ENCODE measurements at regions not wholly inside any gene's neighbourhood (a gene's known extent, or its start where the extent isn't known, plus 50 kb on each side); places are given as distances from the start of the nearest gene placed in this dataset.
"Not testable (repeated sequence)": the region's sequence is repeated elsewhere in the genome, so short reads cannot be mapped to it uniquely, and the experiment has no call there.

GRCh38 chr1:30153743-30154449 is 569.5 kb downstream of the MATN1 start:
- no peak for DNase-seq (ENCODE audit: low spot score)

GRCh38 chr1:30151826-30152225 is 571.6 kb downstream of the MATN1 start:
- no peak for DNase-seq (ENCODE audit: low spot score)

GRCh38 chr1:30151119-30151518 is 572.3 kb downstream of the MATN1 start:
- no peak for DNase-seq (ENCODE audit: low spot score)

GRCh38 chr1:30149226-30149625 is 574.2 kb downstream of the MATN1 start:
- no peak for DNase-seq (ENCODE audit: low spot score)

- DNase-seq (ENCODE audit: low spot score): no peak
These were observed 574.7 kb downstream of the MATN1 start for GRCh38 chr1:30148676-30149075.

GRCh38 chr1:30147188-30147587 is 576.2 kb downstream of the MATN1 start:
- no peak for DNase-seq (ENCODE audit: low spot score)

GRCh38 chr1:30146448-30146847 is 576.9 kb downstream of the MATN1 start:
- no peak for DNase-seq (ENCODE audit: low spot score)

GRCh38 chr1:30145723-30146303 is 577.6 kb downstream of the MATN1 start:
- DNase-seq (ENCODE audit: low spot score): no peak

- no peak for DNase-seq (ENCODE audit: low spot score)
These were observed 578.6 kb downstream of the MATN1 start for GRCh38 chr1:30144831-30145230.

- DNase-seq (ENCODE audit: low spot score): no peak
These were observed 579.9 kb downstream of the MATN1 start for GRCh38 chr1:30143517-30143916.

GRCh38 chr1:30140566-30140965 is 582.8 kb downstream of the MATN1 start:
- DNase-seq (ENCODE audit: low spot score): no peak

GRCh38 chr1:30138891-30139290 is 584.5 kb downstream of the MATN1 start:
- DNase-seq (ENCODE audit: low spot score): no peak

GRCh38 chr1:30137001-30137400 is 586.4 kb downstream of the MATN1 start:
- DNase-seq (ENCODE audit: low spot score): no peak

GRCh38 chr1:30135698-30136097 is 587.7 kb downstream of the MATN1 start:
- DNase-seq (ENCODE audit: low spot score): no peak

- DNase-seq (ENCODE audit: low spot score): no peak
These were observed 588.7 kb downstream of the MATN1 start for GRCh38 chr1:30134466-30135217.

GRCh38 chr1:30133414-30134055 is 589.9 kb downstream of the MATN1 start:
- DNase-seq (ENCODE audit: low spot score): no peak

- DNase-seq (ENCODE audit: low spot score): no peak
These were observed 590.6 kb downstream of the MATN1 start for GRCh38 chr1:30132602-30133286.

- not testable (repeated sequence) for DNase-seq (ENCODE audit: low spot score)
These were observed 592.8 kb downstream of the MATN1 start for GRCh38 chr1:30130566-30130965.

- DNase-seq (ENCODE audit: low spot score): no peak
These were observed 593.3 kb downstream of the MATN1 start for GRCh38 chr1:30130099-30130498.

- no peak for DNase-seq (ENCODE audit: low spot score)
These were observed 593.8 kb downstream of the MATN1 start for GRCh38 chr1:30129421-30130055.

GRCh38 chr1:30129001-30129408 is 594.4 kb downstream of the MATN1 start:
- DNase-seq (ENCODE audit: low spot score): no peak

GRCh38 chr1:30126848-30127247 is 596.5 kb downstream of the MATN1 start:
- no peak for DNase-seq (ENCODE audit: low spot score)
